ENCODE measurements at regions not wholly inside any gene's neighbourhood (a gene's known extent, or its start where the extent isn't known, plus 50 kb on each side); places are given as distances from the start of the nearest gene placed in this dataset.

GRCh38 chr3:102054543-102055080 is 205.3 kb downstream of the NFKBIZ start:
- Histone ChIP-seq H3K4me2 (ENCODE audit: low read depth, low read length) (no peak overlapping the region), H3K27ac (ENCODE audit: extremely low read length, insufficient read depth, low read length) (no peak overlapping the region), H3K4me1 (ENCODE audit: insufficient read depth, low read length) (no peaks in the 10 kb centered on the region), H3K9ac (ENCODE audit: insufficient read depth, low read depth, low read length) (no peak overlapping the region), H3K4me3 (replicated peaks in 1 of 3; ENCODE audit: insufficient read depth in 1 of 3, low read depth in 2 of 3, low read length in 3 of 3) (no peak overlapping the region), H2AFZ (ENCODE audit: low read length) (no peak overlapping the region), H3K27me3 (ENCODE audit: control insufficient read depth in 1 of 2, insufficient read depth in 2 of 2, low read length in 2 of 2) (no peaks in the 10 kb centered on the region), H3K36me3 (replicated peaks in 1 of 2; ENCODE audit: control insufficient read depth in 1 of 2, insufficient read depth in 2 of 2, low read length in 2 of 2) (no peaks in the 10 kb centered on the region), H3K9me3 (ENCODE audit: low read length) (no peaks in the 10 kb centered on the region), H3K79me2 (ENCODE audit: insufficient read depth, low read length) (no peaks in the 10 kb centered on the region), H4K20me1 (ENCODE audit: insufficient read depth, low read length) (no peaks in the 10 kb centered on the region)
- TF ChIP-seq HOXA3 (CRISPR knock-in tag; IDR thresholded peaks at IDR 0.05) (no peak), IRF1 (CRISPR knock-in tag; IDR thresholded peaks at IDR 0.05; ENCODE audit: low read depth) (no peak), ZMAT3 (CRISPR knock-in tag; conservative IDR thresholded peaks at IDR 0.05) (no peak), NR1H2 (CRISPR knock-in tag; IDR thresholded peaks at IDR 0.05; ENCODE audit: borderline replicate concordance, low read depth) (no peak), GRHL1 (CRISPR knock-in tag; conservative IDR thresholded peaks at IDR 0.05) (no peak), THRA (CRISPR knock-in tag; IDR thresholded peaks at IDR 0.05; ENCODE audit: borderline replicate concordance) (no peak), ZNF383 (CRISPR knock-in tag; IDR thresholded peaks at IDR 0.05; ENCODE audit: borderline replicate concordance) (no peak)
- ATAC-seq, result no peak
- FAIRE-seq, result no peak
- no TSS peak for BruUV-seq (replicated peaks)
- intact Hi-C loops (cut with micrococcal nuclease; ENCODE audit: unreplicated experiment), result no loop called here
- no peak for DNase-seq (ENCODE audit: low spot score)
- CTCF ChIA-PET (ENCODE audit: low intra/inter-chr PET ratio, low total read pairs), result no interaction called here
- in situ Hi-C loops (cut with HindIII; ENCODE audit: extremely low pct_ligation_motif_present, low pct_unique_long_range_greater_than_20kb), result no loop called here
- WGBS (ENCODE audit: low lambda C conversion rate), result 45% methylated on average over 10 of the region's 10 CpGs
- POLR2A ChIA-PET, result no interaction called here
